ENCODE measurements at regions not wholly inside any gene's neighbourhood (a gene's known extent, or its start where the extent isn't known, plus 50 kb on each side); places are given as distances from the start of the nearest gene placed in this dataset.
A peak's percentile ranks its signal among the peaks of the same experiment; 100 is the strongest.

GRCh38 chr1:238681021-238681420 lies 705.3 kb upstream of the CHRM3 start:
- H3K4me1 ChIP-seq = no peaks in the 10 kb centered on the region
- ATAC-seq = no peak
- H3K9me3 ChIP-seq = no peaks in the 10 kb centered on the region
- no peak for FAIRE-seq
- H3K27ac ChIP-seq = no peak overlapping the region
- no peak overlapping the region for H3K4me2 ChIP-seq
- peak in 1 of 2 experiments; percentile 5 for DNase-seq (ENCODE audit: low read depth in 1 of 2, low spot score in 1 of 2)
- no peak overlapping the region for H3K4me3 ChIP-seq
- TF ChIP-seq FOSL2 (IDR thresholded peaks at IDR 0.05) = no peak
- TF ChIP-seq FOSL2 (CRISPR knock-in tag; IDR thresholded peaks at IDR 0.05) = peak; percentile 13; the same call in 1 of the 2 replicates
- TF ChIP-seq EHMT2 (IDR thresholded peaks at IDR 0.05; ENCODE audit: low read depth) = no peak
- ChIA-PET POLR2A (no interaction called here), CTCF (interaction anchor here (1.0 kb wide), 1 partner anchor 18 kb away, joined by 3 read pairs; no protein-coding TSS in a partner anchor)
- 58% methylated on average over 5 of the region's 5 CpGs for WGBS (ENCODE audit: missing lambda C conversion rate)

- POLR2A ChIA-PET = no interaction called here
- Histone ChIP-seq H3K4me2 (no peak overlapping the region), H3K9me3 (no peaks in the 10 kb centered on the region), H3K4me3 (no peak overlapping the region), H3K4me1 (no peaks in the 10 kb centered on the region), H3K27ac (no peak overlapping the region)
- 21% methylated on average over 4 of the region's 4 CpGs for WGBS (ENCODE audit: missing lambda C conversion rate)
- DNase-seq (ENCODE audit: low read depth in 1 of 2, low spot score in 1 of 2) (no peak), ATAC-seq (peak in 1 of 2 experiments; percentile 40; a peak in 2 of 6 replicates), FAIRE-seq (no peak)
- TF ChIP-seq HEYL (CRISPR knock-in tag; IDR thresholded peaks at IDR 0.05) = no peak
- TF ChIP-seq SREBF2 (IDR thresholded peaks at IDR 0.05) = no peak
- TF ChIP-seq ZNF302 (CRISPR knock-in tag; IDR thresholded peaks at IDR 0.05) = no peak
- TF ChIP-seq RAD21 (conservative IDR thresholded peaks at IDR 0.05 in 1 of 2, IDR thresholded peaks at IDR 0.05 in 1 of 2) = no peak
- no peak for TF ChIP-seq JUN (IDR thresholded peaks at IDR 0.05)
- no peak for TF ChIP-seq POLR2A (IDR thresholded peaks at IDR 0.05; ENCODE audit: low read length)
- no peak for TF ChIP-seq NPAS2 (CRISPR knock-in tag; IDR thresholded peaks at IDR 0.05; ENCODE audit: borderline replicate concordance)
- TF ChIP-seq EHF (CRISPR knock-in tag; IDR thresholded peaks at IDR 0.05) = no peak
- TF ChIP-seq CTCF (IDR thresholded peaks at IDR 0.05) = no peak
- no peak for TF ChIP-seq RFX5 (IDR thresholded peaks at IDR 0.05)
- TF ChIP-seq CBX8 (IDR thresholded peaks at IDR 0.05) = no peak
- TF ChIP-seq FOSB (CRISPR knock-in tag; IDR thresholded peaks at IDR 0.05) = no peak
- no peak for TF ChIP-seq ATOH8 (CRISPR knock-in tag; IDR thresholded peaks at IDR 0.05; ENCODE audit: low read depth)
- CTCF ChIA-PET = no interaction called here
Observed at GRCh38 chr1:238677567-238677966, 708.8 kb upstream of the CHRM3 start.

GRCh38 chr1:238675221-238675620 lies 711.1 kb upstream of the CHRM3 start:
- WGBS (ENCODE audit: missing lambda C conversion rate) = 29% methylated on average over 1 of the region's 1 CpG
- DNase-seq (ENCODE audit: low read depth in 1 of 2, low spot score in 1 of 2) = no peak
- POLR2A ChIA-PET = no interaction called here
- H3K9me3 ChIP-seq = no peaks in the 10 kb centered on the region
- FAIRE-seq = no peak
- CTCF ChIA-PET = no interaction called here
- no peak overlapping the region for H3K4me3 ChIP-seq
- no peak overlapping the region for H3K27ac ChIP-seq
- no peak for TF ChIP-seq ZC3H11A (IDR thresholded peaks at IDR 0.05)
- TF ChIP-seq JUNB (IDR thresholded peaks at IDR 0.05) = no peak
- no peak for TF ChIP-seq HEYL (CRISPR knock-in tag; IDR thresholded peaks at IDR 0.05)
- TF ChIP-seq KDM1A (IDR thresholded peaks at IDR 0.05; ENCODE audit: low read depth) = no peak
- TF ChIP-seq FOSB (CRISPR knock-in tag; IDR thresholded peaks at IDR 0.05) = no peak
- TF ChIP-seq EHMT2 (IDR thresholded peaks at IDR 0.05; ENCODE audit: low read depth) = no peak
- no peak for TF ChIP-seq KDM5A (IDR thresholded peaks at IDR 0.05)
- TF ChIP-seq POLR2A (IDR thresholded peaks at IDR 0.05; ENCODE audit: low read length) = no peak
- no peak for TF ChIP-seq RFX5 (IDR thresholded peaks at IDR 0.05)
- TF ChIP-seq MYC (IDR thresholded peaks at IDR 0.05; ENCODE audit: borderline replicate concordance, low read length) = no peak
- TF ChIP-seq REST (IDR thresholded peaks at IDR 0.05) = no peak
- TF ChIP-seq FOXS1 (CRISPR knock-in tag; IDR thresholded peaks at IDR 0.05) = no peak
- ATAC-seq = no peak
- H3K4me2 ChIP-seq = no peak overlapping the region
- no peaks in the 10 kb centered on the region for H3K4me1 ChIP-seq
